ENCODE measurements at regions not wholly inside any gene's neighbourhood (a gene's known extent, or its start where the extent isn't known, plus 50 kb on each side); places are given as distances from the start of the nearest gene placed in this dataset.

GRCh38 chr3:88444251-88444650 is 294.5 kb downstream of the C3orf38 start:
- TF ChIP-seq POLR2AphosphoS5 (IDR thresholded peaks at IDR 0.05; ENCODE audit: low read depth, low read length) = no peak
- TF ChIP-seq, protein P1, sequence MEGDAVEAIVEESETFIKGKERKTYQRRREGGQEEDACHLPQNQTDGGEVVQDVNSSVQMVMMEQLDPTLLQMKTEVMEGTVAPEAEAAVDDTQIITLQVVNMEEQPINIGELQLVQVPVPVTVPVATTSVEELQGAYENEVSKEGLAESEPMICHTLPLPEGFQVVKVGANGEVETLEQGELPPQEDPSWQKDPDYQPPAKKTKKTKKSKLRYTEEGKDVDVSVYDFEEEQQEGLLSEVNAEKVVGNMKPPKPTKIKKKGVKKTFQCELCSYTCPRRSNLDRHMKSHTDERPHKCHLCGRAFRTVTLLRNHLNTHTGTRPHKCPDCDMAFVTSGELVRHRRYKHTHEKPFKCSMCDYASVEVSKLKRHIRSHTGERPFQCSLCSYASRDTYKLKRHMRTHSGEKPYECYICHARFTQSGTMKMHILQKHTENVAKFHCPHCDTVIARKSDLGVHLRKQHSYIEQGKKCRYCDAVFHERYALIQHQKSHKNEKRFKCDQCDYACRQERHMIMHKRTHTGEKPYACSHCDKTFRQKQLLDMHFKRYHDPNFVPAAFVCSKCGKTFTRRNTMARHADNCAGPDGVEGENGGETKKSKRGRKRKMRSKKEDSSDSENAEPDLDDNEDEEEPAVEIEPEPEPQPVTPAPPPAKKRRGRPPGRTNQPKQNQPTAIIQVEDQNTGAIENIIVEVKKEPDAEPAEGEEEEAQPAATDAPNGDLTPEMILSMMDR (IDR thresholded peaks at IDR 0.05) = no peak
- TF ChIP-seq, protein P2, sequence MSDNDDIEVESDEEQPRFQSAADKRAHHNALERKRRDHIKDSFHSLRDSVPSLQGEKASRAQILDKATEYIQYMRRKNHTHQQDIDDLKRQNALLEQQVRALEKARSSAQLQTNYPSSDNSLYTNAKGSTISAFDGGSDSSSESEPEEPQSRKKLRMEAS (IDR thresholded peaks at IDR 0.05; ENCODE audit: low read depth) = no peak
- TF ChIP-seq FOXM1 (IDR thresholded peaks at IDR 0.05; ENCODE audit: low read depth) = no peak
- no peak for TF ChIP-seq YY1 (IDR thresholded peaks at IDR 0.05; ENCODE audit: low read depth)
- TF ChIP-seq RCOR1 (IDR thresholded peaks at IDR 0.05; ENCODE audit: low read length) = no peak
- no peak for TF ChIP-seq ELF1 (IDR thresholded peaks at IDR 0.05)
- no peak for TF ChIP-seq TCF12 (IDR thresholded peaks at IDR 0.05)
- TF ChIP-seq SIN3A (IDR thresholded peaks at IDR 0.05; ENCODE audit: borderline replicate concordance, low read depth, low read length) = no peak
- no peak for TF ChIP-seq RAD21 (IDR thresholded peaks at IDR 0.05; ENCODE audit: low read length)
- no peak for TF ChIP-seq MXI1 (IDR thresholded peaks at IDR 0.05; ENCODE audit: low read depth, low read length)
- TF ChIP-seq RXRA (IDR thresholded peaks at IDR 0.05; ENCODE audit: borderline replicate concordance, low read depth) = no peak
- no peak for TF ChIP-seq EZH2phosphoT487 (IDR thresholded peaks at IDR 0.05; ENCODE audit: borderline replicate concordance, low read depth)
- no peak for TF ChIP-seq USF1 (IDR thresholded peaks at IDR 0.05; ENCODE audit: borderline replicate concordance, low read depth)
